T follicular helper cell (primary cell): ENCODE measurements at regions not wholly inside any gene's neighbourhood (a gene's known extent, or its start where the extent isn't known, plus 50 kb on each side); places are given as distances from the start of the nearest gene placed in this dataset.

Source experiments
- DNase-seq: peaks from one replicate; pipeline ENCODE4 v3.0.0-alpha.2; 2020; ENCODE audit warnings: low read depth

DNA sequence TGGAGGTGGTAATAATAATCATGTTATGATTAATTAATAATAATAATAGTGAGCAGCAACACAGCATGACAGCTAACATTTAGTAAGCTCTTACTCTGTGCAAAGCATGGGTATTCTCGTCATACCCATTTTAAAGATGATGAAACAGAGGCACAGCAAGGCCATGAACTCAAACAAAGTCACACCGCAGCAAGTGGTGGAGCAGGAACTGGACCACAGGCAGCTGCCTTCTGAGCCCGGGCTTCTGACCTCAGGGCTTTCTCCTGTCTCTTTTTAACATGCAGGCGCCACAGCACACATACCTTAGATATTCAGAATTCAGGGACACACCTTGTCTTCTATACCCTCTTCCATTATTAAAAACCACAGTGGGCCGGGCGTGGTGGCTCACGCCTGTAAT, 50.7 kb upstream of the SPATA12 start:
- no peak for DNase-seq

DNA sequence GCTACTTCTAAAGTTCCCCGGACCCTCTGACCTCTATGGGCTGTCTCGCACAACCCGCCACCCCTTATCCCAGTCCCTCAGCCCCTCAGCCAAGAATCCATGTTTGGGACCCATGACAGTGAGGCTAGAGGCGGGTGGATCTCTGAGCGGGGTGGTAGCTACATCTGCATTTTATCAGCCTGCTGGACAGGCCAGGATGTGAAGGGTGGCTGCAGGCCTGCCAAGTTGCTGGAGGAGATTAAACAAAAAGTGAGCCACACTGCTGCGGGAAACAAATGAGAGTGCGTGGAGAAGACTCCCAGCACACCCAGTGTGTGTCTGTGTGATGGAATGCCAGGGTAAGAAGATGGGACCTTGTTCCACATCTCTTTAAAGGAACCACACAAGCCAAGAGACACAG, 51.1 kb upstream of the SPATA12 start:
- DNase-seq = no peak

GRCh38 chr3:57007521-57008460, 52.7 kb upstream of the SPATA12 start:
- no peak for DNase-seq

DNA sequence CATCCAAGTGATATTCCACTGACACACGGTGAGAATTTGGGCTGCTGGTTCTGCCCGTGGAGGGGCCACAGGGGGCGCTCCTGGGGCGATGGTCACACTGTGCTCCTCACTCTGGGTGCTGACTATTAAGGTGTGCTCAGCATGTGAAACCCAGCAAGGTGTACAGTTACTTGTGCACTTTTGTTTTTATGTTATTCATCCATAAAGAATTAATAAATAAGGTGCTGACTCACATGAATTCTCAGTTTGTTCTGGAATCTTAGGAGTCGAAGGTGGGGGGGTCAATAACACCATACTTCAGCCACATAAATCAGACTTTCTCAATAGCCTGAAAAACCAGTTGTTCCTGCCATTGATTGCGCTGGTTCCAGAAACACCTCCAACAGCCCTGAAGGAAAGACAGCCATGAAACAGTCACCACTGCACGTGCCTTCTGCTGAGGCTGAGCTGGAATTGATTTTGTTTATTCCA, 53.5 kb upstream of the SPATA12 start:
- DNase-seq = no peak

DNA sequence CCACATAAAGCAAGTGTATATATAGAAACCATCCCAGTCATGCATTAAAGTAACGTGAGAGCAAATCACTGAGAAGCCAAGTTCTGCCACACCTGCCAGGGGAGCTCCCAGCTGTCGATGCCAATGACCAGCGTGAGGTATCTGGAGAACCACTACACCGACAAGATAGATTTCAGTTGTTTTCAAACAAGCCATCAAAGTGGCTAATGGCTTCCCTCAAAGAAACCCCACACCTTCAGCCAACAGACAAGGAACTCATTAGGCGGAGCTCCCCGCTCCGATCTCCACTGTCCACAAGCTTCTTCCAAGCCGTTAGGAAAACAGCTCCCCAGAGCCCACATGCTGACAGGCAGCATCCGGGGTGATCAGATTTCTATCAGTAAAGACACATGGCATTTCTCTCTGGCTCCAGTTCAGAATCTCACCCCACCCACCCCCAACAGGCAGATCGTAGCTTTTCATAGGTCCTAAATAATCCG, 54.2 kb upstream of the SPATA12 start:
- DNase-seq = no peak

- DNase-seq = no peak
Measured at GRCh38 chr3:57004229-57004628, 56.2 kb upstream of the SPATA12 start.

DNA sequence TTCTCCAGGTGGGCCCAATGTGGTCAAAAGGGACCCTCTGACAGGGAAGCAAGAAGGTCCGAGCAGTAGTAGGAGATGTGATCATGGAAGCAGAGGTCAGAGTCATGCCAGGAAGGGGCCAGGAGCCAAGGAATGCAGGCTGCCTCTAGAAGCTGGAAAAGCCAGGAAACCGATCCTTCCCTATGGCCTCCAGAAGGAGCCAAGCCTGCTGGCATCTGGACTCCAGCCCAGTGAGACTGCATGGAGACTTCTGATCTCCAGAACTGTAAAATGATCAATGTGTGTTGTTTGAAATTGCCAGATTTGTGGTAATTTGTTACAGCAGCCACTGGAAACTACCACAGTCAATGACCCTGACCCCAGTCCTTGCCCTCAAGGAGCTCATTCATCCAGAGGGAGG, 56.8 kb upstream of the SPATA12 start:
- no peak for DNase-seq

DNA sequence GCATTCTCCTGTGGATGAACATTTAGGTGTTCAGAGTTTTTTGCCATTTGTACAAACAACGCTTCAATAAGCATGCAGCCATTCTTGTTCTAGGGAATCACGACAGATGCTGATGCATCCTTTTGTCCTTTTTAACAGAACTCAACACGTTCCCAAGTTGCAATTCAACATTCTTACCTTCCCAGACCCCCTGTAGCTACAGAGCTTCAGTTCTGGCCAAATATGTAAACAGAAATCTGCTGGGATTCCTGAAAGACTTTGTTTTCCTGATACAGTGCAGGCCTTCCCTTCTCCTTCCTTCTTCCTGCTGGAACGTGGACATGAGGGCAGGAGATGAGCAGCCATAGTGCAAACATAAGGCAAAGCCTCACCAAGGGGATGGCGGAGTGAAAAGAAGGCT, 59.1 kb upstream of the SPATA12 start:
- no peak for DNase-seq

DNA sequence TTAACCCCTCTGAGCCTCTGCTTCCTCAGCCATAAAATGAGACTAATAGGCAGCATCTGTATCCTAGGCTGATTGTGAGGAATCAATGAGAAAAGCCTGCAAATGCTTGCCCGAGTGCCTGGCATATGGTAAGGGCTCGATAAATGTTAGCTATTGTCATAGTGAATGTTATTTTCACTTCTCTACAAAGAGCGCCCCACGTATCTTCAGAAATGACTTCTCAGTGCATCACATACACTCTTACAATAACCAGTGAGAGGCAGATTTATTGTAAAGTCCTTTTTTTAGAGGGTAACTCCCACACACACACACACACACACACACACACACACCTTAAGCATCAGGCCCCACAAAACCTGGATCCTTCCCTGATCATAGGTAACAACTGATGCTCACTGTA, 60.5 kb upstream of the SPATA12 start:
- DNase-seq = no peak

DNA sequence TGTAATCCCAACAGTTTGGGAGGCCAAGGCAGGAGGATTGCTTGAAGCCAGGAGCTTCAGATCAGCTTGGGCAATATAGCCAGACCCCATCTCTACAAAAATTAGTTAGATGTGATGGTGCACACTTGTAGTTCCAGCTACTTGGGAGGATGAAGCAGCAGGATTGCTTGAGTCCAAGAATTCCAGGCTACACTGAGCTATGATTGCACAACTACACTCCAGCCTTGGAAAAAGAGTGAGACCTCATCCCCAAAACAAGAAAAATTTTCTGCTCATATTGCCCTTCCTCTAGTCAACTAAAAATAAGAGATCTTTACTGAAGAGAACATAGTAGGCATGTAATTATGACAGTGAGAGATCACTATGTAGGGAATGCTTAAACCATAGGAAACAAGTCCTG, 60.9 kb upstream of the SPATA12 start:
- DNase-seq = no peak

- DNase-seq = no peak
Measured at GRCh38 chr3:56998076-56998529, 62.4 kb upstream of the SPATA12 start.

DNA sequence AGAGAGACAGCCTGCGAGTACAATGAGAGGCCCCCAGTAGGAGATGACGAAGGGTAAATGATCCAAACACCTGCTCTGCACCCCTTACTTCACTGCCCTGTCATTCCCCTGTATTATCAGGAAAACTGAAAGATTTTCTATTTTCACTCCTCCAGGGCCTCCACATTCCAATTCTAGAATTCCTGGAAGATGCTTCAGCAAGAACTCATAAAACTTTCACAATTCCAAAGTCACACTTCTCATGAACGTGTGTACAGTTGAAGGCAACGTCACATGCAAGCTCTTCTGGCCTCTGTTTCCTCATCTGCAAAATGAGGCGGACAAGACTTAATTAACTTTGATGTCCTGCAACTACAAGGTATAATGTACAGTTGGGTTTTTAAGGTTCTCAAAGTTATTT, 62.8 kb upstream of the SPATA12 start:
- DNase-seq = no peak

DNA sequence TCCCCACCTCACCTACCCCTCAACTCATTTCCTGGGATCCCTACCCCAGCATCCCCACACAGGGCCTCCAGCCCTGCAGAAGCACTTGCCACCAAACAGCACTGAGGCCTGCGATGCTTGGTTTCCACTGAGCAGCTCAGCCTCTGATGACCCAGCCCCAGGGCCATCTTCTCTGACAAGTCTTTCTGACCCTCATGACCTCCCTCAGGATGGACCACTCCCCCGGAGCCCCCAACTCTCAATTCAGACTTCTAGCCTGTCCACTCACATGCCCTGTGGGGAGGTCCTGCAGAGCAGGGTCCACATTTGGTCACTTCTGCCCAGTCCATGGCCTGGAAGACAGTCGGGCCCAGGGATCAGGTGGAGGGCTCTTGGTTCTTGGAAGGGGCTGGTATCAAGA, 63.4 kb upstream of the SPATA12 start:
- DNase-seq = no peak

DNA sequence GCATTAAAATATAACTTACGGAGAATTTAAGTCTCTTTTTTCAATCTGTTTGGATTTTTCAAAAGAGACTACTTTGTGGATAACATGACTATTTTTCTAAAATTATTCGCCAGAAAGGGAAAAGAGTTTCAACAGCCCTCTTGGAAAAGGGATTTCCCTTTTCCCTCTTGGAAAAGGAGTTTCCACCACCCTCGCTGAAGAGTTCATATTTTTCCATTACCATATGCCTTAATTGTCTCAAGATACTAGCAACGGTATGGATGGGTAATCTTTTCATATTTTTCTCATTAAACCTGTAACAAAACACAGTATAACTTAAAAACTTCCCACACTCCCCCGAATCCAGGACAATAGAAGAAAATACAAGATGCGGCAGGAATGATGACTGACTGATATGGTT, 66.1 kb upstream of the SPATA12 start:
- DNase-seq = no peak

DNA sequence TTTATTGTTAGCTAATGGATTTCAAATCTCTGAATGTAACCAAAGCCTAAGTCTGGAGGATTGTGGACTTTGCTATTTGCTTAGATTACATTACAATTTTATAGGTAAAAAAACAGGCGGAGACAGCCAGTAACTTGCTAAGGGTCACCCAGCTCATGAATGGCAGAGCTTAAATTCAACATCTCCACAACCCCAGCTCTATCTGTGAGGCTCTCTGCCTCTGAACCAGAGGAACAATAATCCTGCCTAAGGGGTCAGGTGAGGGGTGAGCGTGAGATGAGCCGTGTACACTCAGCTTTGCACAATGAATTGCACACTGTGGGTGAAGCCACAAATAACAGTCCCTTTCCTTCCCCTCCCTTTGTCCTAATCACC, 69.8 kb upstream of the SPATA12 start:
- DNase-seq = no peak

GRCh38 chr3:56989977-56990640, 70.4 kb upstream of the SPATA12 start:
- no peak for DNase-seq

DNA sequence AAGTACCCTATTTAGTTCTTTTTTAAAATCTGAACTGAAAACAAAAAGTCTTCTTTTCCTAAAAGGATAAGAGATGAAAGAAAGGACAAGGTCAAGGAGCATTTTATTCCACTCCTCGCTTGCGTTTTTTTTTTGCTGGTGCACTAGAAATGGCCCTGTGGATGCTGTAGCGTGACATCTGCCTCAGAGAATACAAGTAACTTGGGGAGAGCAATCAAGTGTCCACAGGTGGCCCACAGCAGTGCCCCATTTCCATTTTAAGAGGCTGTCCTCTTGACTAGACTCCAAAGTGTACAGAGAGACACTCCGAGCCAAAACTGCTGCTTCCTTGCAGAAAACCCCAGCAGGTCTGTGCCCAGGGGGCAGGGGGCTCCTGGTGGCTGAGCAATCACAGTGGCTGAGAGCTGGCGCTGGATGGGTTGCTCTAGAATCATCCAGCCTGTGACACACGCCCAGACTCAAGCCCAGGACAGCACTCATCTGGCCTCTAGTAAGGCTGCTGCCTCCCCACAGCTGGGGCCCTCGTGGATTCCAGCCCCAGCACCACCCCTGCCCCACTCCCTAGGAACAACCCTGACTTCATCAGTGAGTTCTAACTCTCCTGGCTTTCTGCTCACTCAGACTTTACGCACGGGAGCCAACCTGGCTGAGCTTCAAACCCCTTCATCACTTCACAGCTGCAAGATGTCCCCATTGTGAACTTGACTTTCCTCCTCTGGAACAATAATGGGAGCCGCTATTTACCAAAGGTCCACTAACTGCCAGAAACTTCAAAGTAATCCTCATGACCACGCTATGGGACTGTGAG, 71.1 kb upstream of the SPATA12 start:
- DNase-seq = no peak

DNA sequence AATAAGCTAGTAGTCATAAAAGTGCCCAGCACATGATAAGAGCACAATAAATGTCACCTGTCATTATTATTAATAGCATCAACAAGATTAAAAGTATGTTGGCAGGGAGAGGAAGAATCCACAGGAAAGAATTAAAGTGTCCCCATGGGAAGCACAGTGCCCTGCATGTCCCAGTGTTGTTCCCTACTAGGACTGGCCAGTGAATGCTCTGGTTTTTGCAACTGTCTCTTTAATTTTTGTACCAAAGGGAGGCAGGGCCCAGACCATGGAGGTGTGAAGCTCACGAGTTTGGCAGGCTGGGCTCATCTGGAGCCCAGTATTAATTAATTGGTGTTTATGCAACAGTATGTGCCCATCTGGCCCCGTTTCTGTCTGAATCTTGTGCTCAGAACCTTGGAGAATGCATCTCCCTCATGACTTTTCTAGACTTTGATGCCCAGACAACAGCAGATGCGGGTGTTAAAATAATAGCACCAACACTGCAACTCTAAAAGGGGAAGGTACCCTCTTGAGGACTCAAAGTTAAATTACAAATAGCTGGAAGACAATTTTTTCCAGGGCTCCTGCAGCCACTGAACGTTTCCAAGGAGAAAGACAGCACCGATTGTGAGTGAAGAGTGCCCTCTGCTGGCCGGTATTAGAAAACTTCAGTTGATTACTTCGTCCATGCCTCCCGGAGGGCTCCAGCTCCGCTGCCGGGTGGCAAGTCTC, 71.9 kb upstream of the SPATA12 start:
- DNase-seq = peak; percentile 57

DNA sequence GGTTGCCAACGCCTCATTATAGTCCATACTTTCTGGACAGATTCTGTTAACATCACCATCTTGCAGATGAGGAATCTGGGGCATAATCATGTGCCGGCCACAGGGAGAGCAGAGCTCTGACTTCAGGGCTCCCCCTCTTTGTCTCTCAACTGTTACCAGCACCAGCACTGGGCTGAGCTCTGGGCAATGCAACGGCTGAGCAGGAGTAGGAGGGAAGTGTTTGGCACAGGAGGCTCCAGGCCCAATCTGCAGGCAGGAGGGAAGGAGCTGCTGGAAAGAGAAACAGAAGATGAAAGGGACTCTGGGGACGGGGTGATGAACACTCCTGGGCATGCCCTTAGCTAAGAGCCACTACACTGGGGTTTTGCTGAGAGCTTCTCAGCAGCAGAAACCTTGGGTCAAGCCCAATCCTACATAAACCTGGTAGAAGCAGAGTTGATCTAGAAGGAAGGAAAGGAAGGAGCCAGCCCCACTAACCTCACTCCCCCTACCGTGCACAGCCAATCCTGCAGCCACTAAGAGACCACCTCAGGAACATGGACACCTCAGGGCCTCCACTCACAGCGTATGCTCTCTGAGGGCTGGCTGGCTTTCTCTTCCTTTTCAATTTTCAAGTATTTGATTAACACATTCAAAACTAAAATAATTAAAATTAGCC, 73.1 kb upstream of the SPATA12 start:
- DNase-seq = no peak

DNA sequence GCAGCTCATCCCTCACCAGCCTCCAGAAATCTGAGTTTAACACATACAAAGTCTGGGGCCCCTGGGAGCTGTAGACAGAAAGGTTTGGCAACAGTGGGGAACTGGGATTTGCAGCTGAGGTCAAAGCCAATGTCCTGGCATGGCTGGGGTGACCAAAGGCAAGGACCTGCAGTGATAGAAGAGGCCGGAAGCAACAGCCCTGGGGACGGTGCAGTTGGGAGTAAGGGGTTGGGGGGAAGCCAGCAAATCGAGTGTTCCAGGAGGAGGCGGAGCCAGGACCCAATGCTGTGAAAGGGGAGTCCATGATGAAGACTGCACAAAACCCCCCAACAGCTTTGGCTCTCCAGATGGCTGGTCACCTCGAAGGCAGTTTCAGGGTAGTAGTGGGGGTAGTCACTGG, 74.1 kb upstream of the SPATA12 start:
- DNase-seq = no peak

- no peak for DNase-seq
Measured at GRCh38 chr3:56985878-56986277, 74.6 kb upstream of the SPATA12 start.
